Left lung (tissue), 4 donors: ENCODE measurements at regions not wholly inside any gene's neighbourhood (a gene's known extent, or its start where the extent isn't known, plus 50 kb on each side); places are given as distances from the start of the nearest gene placed in this dataset.

Experiments
- ATAC-seq: fragments of 200-7000 bp; cut with Tn5 transposase; one replicate; pipeline ENCODE4 v1.9.1; 2020; ENCODE audit warnings: moderate library complexity
- DNase-seq, 4 donors: peaks; one replicate each; pipeline ENCODE4 v3.0.0-alpha.2; 2013 to 2020
- H3K27ac ChIP-seq, 2 donors: fragments of 200-600 bp; sonication (generic) in 1 of 2; one replicate each; pipeline versions ENCODE4 v1.5.0 to v1.8.0; 2020 to 2021
- H3K27me3 ChIP-seq, 2 donors: fragments of 200-600 bp; sonication (generic) in 1 of 2; one replicate each; pipeline versions ENCODE4 v1.5.0 to v1.8.0; 2020 to 2021
- H3K36me3 ChIP-seq, 2 donors: fragments of 200-600 bp; sonication (generic) in 1 of 2; one replicate each; pipeline versions ENCODE4 v1.5.0 to v1.8.0; 2020 to 2021
- H3K4me1 ChIP-seq, 2 donors: fragments of 200-600 bp; one replicate each; pipeline ENCODE4 v1.8.0; 2021
- H3K4me3 ChIP-seq, 2 donors: fragments of 200-600 bp; sonication (generic) in 1 of 2; one replicate each; pipeline versions ENCODE4 v1.5.0 to v1.8.0; 2020 to 2021; ENCODE audit warnings: mild to moderate bottlenecking in 1 of 2
- H3K9me3 ChIP-seq, 2 donors: fragments of 200-600 bp; sonication (generic) in 1 of 2; one replicate each; pipeline versions ENCODE4 v1.5.0 to v1.8.0; 2020 to 2021
- CTCF ChIP-seq, 2 donors: fragments of 200-600 bp; sonication (generic) in 1 of 2; IDR thresholded peaks; one replicate each; pipeline versions ENCODE4 v1.5.0 to v1.8.0; 2021; ENCODE audit warnings: antibody characterized with exemption in 2 of 2
- intact Hi-C, 2 donors: fragments of 100-400 bp; cut with DNase I; formaldehyde crosslinking; loops; one replicate each; pipeline versions ENCODE4 v1.11.2 to v1.14.2; 2022
- donor health status: DM: no; HTN: yes; CAD: no.
- donor health status: DM: no; HTN: no; CAD: no.

- H3K27me3 ChIP-seq = no peaks in the 10 kb centered on the region
- H3K36me3 ChIP-seq = no peaks in the 10 kb centered on the region
- intact Hi-C loops = no loop called here
- ATAC-seq (no peak), DNase-seq (no peak)
- no peaks in the 10 kb centered on the region for H3K4me1 ChIP-seq
- no peak for TF ChIP-seq CTCF (IDR thresholded peaks at IDR 0.05)
- H3K9me3 ChIP-seq = no peaks in the 10 kb centered on the region
- H3K27ac ChIP-seq = no peak overlapping the region
- no peak overlapping the region for H3K4me3 ChIP-seq
These were observed 229.6 kb upstream of the RBFOX1 start for GRCh38 chr16:7103056-7103455.

GRCh38 chr16:7101054-7101453 is 231.6 kb upstream of the RBFOX1 start:
- TF ChIP-seq CTCF (IDR thresholded peaks at IDR 0.05) = no peak

GRCh38 chr16:7097518-7097917 is 235.1 kb upstream of the RBFOX1 start:
- Histone ChIP-seq H3K36me3 (no peaks in the 10 kb centered on the region), H3K27me3 (no peaks in the 10 kb centered on the region), H3K9me3 (no peaks in the 10 kb centered on the region), H3K4me1 (no peaks in the 10 kb centered on the region), H3K4me3 (no peak overlapping the region), H3K27ac (no peak overlapping the region)
- no peak for TF ChIP-seq CTCF (IDR thresholded peaks at IDR 0.05)
- ATAC-seq (no peak), DNase-seq (no peak)
- intact Hi-C loops = no loop called here

More at GRCh38 chr16:7101054-7101453, 231.6 kb upstream of the RBFOX1 start:
- Histone ChIP-seq H3K27ac (no peak overlapping the region), H3K4me1 (no peaks in the 10 kb centered on the region), H3K36me3 (no peaks in the 10 kb centered on the region), H3K27me3 (no peaks in the 10 kb centered on the region), H3K9me3 (no peaks in the 10 kb centered on the region), H3K4me3 (no peak overlapping the region)
- DNase-seq (no peak), ATAC-seq (no peak)
- intact Hi-C loops = no loop called here

GRCh38 chr16:7093511-7093910 is 239.1 kb upstream of the RBFOX1 start:
- no peaks in the 10 kb centered on the region for H3K9me3 ChIP-seq
- ATAC-seq (no peak), DNase-seq (no peak)
- TF ChIP-seq CTCF (IDR thresholded peaks at IDR 0.05) = no peak
- no peaks in the 10 kb centered on the region for H3K36me3 ChIP-seq
- peaks cover 0 to 15% of the 10 kb centered on the region in 2 donors for H3K27me3 ChIP-seq
- no peaks in the 10 kb centered on the region for H3K4me1 ChIP-seq
- no peak overlapping the region for H3K27ac ChIP-seq
- no peak overlapping the region for H3K4me3 ChIP-seq
- intact Hi-C loops = no loop called here

GRCh38 chr16:7090628-7091115 is 242.0 kb upstream of the RBFOX1 start:
- peaks cover 0 to 37% of the 10 kb centered on the region in 2 donors for H3K27me3 ChIP-seq
- no peak for DNase-seq
- no peak for ATAC-seq
- H3K4me1 ChIP-seq = no peaks in the 10 kb centered on the region
- no peak overlapping the region for H3K4me3 ChIP-seq
- TF ChIP-seq CTCF (IDR thresholded peaks at IDR 0.05) = no peak
- intact Hi-C loops = no loop called here
- no peaks in the 10 kb centered on the region for H3K36me3 ChIP-seq
- no peaks in the 10 kb centered on the region for H3K9me3 ChIP-seq
- no peak overlapping the region for H3K27ac ChIP-seq
